DOHH2 (cell line): ENCODE measurements at regions not wholly inside any gene's neighbourhood (a gene's known extent, or its start where the extent isn't known, plus 50 kb on each side); places are given as distances from the start of the nearest gene placed in this dataset.

Experiments
- H3F3A ChIP-seq: fragments of 200-600 bp; sonication (generic), shearing (Covaris generic); 2 replicates; pipeline ENCODE4 v1.6.0; 2016; ENCODE audit warnings: antibody characterized with exemption, mild to moderate bottlenecking; ENCODE audit not compliant: control insufficient read depth, insufficient read depth
- H3K27ac ChIP-seq: fragments of 200-600 bp; sonication (generic); 2 replicates; pipeline ENCODE4 v1.5.1; 2014; ENCODE audit warnings: low read depth, mild to moderate bottlenecking, low read length, moderate library complexity
- H3K27me3 ChIP-seq: fragments of 200-600 bp; sonication (generic); 2 replicates; pipeline ENCODE4 v1.6.1; 2014; ENCODE audit warnings: mild to moderate bottlenecking, low read length, mixed read lengths; ENCODE audit not compliant: control insufficient read depth
- H3K36me3 ChIP-seq: fragments of 200-600 bp; sonication (generic); 2 replicates; pipeline ENCODE4 v1.6.1; 2014; ENCODE audit warnings: mild to moderate bottlenecking, low read length, moderate library complexity, mixed read lengths; ENCODE audit not compliant: control insufficient read depth
- H3K4me1 ChIP-seq: fragments of 200-600 bp; sonication (generic); 2 replicates; pipeline ENCODE4 v1.6.1; 2014; ENCODE audit warnings: mild to moderate bottlenecking, low read length, mixed read lengths; ENCODE audit not compliant: control insufficient read depth
- H3K4me2 ChIP-seq: fragments of 200-600 bp; sonication (generic); 2 replicates; pipeline ENCODE4 v1.6.0; 2014; ENCODE audit warnings: mild to moderate bottlenecking, low read length, moderate library complexity
- H3K4me3 ChIP-seq: fragments of 200-600 bp; sonication (generic); 2 replicates; pipeline ENCODE4 v1.5.1; 2014; ENCODE audit warnings: mild to moderate bottlenecking, low read length, mixed read lengths
- H3K79me2 ChIP-seq: fragments of 200-600 bp; sonication (generic); 2 replicates; pipeline ENCODE4 v1.6.1; 2014; ENCODE audit warnings: mild to moderate bottlenecking, low read length, mixed read lengths; ENCODE audit not compliant: control insufficient read depth
- H3K9me2 ChIP-seq: fragments of 200-600 bp; sonication (generic); replicated peaks from 2 replicates; pipeline ENCODE4 v1.6.1; 2014; ENCODE audit warnings: mild to moderate bottlenecking, low read length, mixed read lengths; ENCODE audit not compliant: control insufficient read depth
- H3K9me3 ChIP-seq: fragments of 200-600 bp; sonication (generic); 2 replicates; pipeline ENCODE4 v1.6.1; 2014; ENCODE audit warnings: antibody characterized with exemption, low read length, mixed read lengths; ENCODE audit not compliant: control insufficient read depth, insufficient read depth
- H4K20me1 ChIP-seq: fragments of 200-600 bp; sonication (generic); 2 replicates; pipeline ENCODE4 v1.6.0; 2014; ENCODE audit warnings: low read depth, mild to moderate bottlenecking, antibody characterized with exemption, low read length, moderate library complexity; ENCODE audit not compliant: control insufficient read depth, insufficient read depth
- CTCF ChIP-seq: fragments of 200-600 bp; sonication (generic); IDR thresholded peaks from one replicate; pipeline ENCODE4 v1.5.1; 2014; ENCODE audit warnings: antibody characterized with exemption, mild to moderate bottlenecking, low read depth, low read length; ENCODE audit not compliant: poor library complexity, severe bottlenecking
- EZH2phosphoT487 ChIP-seq: fragments of 200-600 bp; sonication (generic); IDR thresholded peaks from 2 replicates; pipeline ENCODE4 v1.6.1; 2017; ENCODE audit warnings: borderline replicate concordance, mild to moderate bottlenecking, antibody characterized with exemption, low read length, moderate library complexity, mixed read lengths

GRCh38 chr1:187641907-187642306 lies 813.2 kb downstream of the PLA2G4A start:
- H3K27me3 ChIP-seq, result no peaks in the 10 kb centered on the region
- H3F3A ChIP-seq, result no peaks in the 10 kb centered on the region
- no peak overlapping the region for H3K27ac ChIP-seq
- TF ChIP-seq EZH2phosphoT487 (no peak), CTCF (no peak)
- H3K4me3 ChIP-seq, result no peak overlapping the region
- no peaks in the 10 kb centered on the region for H3K4me1 ChIP-seq
- no peaks in the 10 kb centered on the region for H3K9me2 ChIP-seq
- H3K9me3 ChIP-seq, result no peaks in the 10 kb centered on the region
- H3K4me2 ChIP-seq, result no peak overlapping the region
- H4K20me1 ChIP-seq, result no peaks in the 10 kb centered on the region
- H3K36me3 ChIP-seq, result no peaks in the 10 kb centered on the region
- H3K79me2 ChIP-seq, result no peaks in the 10 kb centered on the region

GRCh38 chr1:187645651-187646050 lies 816.9 kb downstream of the PLA2G4A start:
- Histone ChIP-seq H3K9me2 (no peaks in the 10 kb centered on the region), H3F3A (no peaks in the 10 kb centered on the region), H3K27ac (no peak overlapping the region), H3K36me3 (no peaks in the 10 kb centered on the region), H3K4me1 (no peaks in the 10 kb centered on the region), H3K4me3 (no peak overlapping the region), H3K27me3 (no peaks in the 10 kb centered on the region), H3K79me2 (no peaks in the 10 kb centered on the region), H4K20me1 (no peaks in the 10 kb centered on the region), H3K9me3 (no peaks in the 10 kb centered on the region), H3K4me2 (no peak overlapping the region)
- no peak for TF ChIP-seq CTCF

GRCh38 chr1:187646536-187647107 lies 817.9 kb downstream of the PLA2G4A start:
- no peaks in the 10 kb centered on the region for H3K4me1 ChIP-seq
- TF ChIP-seq CTCF, result no peak
- TF ChIP-seq EZH2phosphoT487, result no peak
- no peaks in the 10 kb centered on the region for H3K36me3 ChIP-seq
- H3F3A ChIP-seq, result no peaks in the 10 kb centered on the region
- no peaks in the 10 kb centered on the region for H3K27me3 ChIP-seq
- no peak overlapping the region for H3K4me3 ChIP-seq
- H3K9me3 ChIP-seq, result no peaks in the 10 kb centered on the region
- no peak overlapping the region for H3K27ac ChIP-seq
- H3K4me2 ChIP-seq, result no peak overlapping the region
- H4K20me1 ChIP-seq, result no peaks in the 10 kb centered on the region
- H3K79me2 ChIP-seq, result no peaks in the 10 kb centered on the region
- no peaks in the 10 kb centered on the region for H3K9me2 ChIP-seq
